HG03460 (cell line): ENCODE measurements at regions not wholly inside any gene's neighbourhood (a gene's known extent, or its start where the extent isn't known, plus 50 kb on each side); places are given as distances from the start of the nearest gene placed in this dataset.
"Not testable (repeated sequence)": the region's sequence is repeated elsewhere in the genome, so short reads cannot be mapped to it uniquely, and the experiment has no call there.

Source experiments
- ATAC-seq: cut with Tn5 transposase; IDR thresholded peaks from one replicate; pipeline ENCODE4 v1.9.1; 2021; ENCODE audit not compliant: unreplicated experiment

DNA sequence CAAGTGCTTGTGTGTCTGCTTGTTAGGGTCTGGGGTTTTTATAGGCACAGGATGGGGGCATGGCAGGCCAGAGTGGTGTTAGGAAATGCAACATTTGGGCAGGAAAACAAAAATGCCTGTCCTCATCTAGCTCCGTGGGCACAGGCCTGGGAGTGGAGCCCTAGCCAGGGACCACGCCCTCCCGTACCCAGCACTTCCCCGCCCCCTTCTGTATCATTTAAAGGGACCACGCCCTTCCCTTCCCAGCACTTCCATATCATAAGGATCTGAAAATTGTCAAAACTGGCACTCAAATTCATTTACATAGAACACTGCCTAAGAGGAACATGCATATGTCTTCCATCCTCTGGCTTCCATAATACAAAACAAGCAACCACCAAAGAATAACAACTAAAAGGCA, 185.8 kb downstream of the B3GLCT start:
- no peak for ATAC-seq

DNA sequence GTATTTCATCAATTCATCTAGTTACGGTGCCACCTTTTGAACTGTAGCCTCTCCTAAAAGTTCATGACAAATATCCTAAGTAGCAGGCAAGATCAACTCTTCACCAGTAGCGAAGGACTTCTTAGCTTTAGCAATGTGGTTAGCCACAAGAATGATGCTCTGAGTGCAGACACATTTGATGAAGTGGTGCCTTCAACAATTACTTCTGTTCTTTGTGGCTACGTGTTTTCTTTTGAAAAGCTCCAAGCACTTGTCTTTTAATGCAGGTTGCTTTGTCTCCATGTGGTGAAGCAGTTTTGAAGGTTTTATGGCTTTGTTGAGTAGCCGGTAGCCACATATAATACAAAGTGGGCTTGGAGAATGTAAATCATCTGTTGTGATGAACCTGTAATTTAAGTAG, 194.7 kb downstream of the B3GLCT start:
- no peak for ATAC-seq

DNA sequence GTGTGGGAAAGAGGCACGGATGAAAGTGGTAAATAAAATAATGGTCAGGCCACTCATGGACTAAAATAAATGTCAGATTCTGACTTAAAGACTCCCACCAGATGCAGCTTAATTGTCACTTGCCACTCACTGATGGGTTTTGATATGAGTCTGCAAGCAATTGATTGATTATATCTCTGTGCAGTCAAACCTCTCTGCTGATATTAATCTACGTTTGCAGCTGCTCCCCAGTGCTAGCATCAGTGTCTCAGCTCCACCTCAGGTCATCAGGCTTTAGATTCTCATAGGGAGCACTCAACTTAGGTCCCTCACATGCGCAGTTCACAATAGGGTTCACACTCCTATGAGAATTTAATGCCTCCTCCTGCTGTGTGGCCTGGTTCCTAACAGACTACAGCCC, 195.3 kb downstream of the B3GLCT start:
- ATAC-seq: no peak

DNA sequence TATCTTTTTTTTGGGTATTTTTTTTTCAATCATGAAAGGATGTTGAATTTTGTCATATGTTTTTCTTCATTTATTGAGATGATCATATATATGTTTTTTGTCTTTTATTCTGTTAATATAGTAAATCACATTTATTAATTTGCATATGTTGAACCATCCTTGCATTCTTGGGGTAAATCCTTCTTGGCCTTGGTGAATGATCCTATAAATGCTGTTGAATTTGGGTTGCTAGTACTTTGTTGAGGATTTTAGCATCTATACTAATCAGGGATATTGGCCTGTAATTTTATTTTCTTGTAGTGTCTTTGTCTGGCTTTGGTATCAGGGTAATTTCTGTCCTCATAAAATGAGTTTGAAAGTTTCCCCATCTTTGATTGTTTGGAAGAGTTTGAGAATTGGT, 199.9 kb downstream of the B3GLCT start:
- no peak for ATAC-seq

DNA sequence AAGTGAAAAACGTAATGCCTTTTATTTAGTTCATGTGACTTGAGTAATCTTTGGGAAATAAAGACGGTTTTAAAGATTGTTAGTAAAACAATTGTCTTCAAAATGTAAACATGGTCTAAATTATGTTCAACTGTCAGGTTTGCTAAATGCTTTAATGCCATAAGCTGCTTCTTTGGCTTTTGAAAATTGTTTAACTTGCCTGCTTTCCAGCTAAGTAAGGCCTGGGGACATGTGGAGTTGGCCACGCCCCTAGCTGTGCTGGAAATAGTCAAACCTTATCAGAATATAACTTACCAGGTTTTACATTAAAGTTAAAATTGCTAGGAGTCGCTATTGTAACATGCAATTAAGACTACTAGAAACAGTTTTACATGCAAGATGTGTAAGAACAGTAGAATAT, 203.9 kb downstream of the B3GLCT start:
- ATAC-seq: not testable (repeated sequence)

DNA sequence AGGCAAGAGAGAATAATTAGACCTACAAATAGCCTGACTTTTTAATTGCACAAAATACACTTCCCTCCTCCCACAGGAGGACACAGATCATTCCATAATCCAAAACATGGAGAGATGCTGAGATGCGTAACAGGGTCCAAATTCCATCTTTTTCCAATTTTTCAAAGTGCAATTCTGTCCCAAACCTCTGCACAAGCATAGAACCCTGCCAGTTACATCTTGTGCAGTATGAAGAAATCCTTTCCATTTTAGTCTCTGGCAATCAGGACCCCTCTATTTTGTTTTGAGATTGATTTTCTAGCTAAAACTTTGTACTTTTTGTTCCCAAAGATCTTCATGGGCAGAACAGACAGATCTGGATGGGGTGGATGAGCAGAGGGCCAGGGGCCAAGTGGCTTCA, 209.2 kb downstream of the B3GLCT start:
- no peak for ATAC-seq

DNA sequence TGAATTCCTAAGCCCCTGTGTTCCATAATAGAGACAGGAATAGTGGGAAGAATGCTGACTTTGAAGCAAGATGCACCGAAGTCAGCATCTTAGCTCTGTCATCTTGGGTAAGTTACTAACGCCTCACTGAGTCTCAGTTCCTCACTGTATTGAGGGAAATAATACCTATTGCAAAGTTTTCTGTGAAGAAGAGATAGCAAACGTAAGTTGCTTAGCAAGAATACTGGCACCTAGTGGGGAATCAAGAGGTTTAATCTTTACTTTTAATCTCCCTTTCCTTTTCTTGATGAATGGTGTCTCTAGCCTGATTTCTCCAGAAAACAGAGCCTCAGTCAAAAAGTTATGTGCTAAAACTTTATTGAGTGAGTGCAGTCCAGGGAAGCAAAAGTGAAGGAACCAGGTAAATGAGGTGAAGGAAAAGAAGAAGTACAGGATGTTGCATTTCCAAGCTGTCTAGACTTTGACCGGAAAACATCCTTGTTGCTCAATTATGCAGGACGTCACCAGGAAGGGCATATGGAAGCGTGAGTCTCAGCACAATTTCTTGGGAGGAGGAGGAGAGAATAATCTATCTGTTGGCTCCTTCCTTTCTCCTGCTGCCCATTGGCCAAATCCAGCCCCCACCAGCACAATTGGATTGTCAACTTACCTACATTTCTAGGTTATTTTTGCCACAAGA, 210.0 kb downstream of the B3GLCT start:
- no peak for ATAC-seq

DNA sequence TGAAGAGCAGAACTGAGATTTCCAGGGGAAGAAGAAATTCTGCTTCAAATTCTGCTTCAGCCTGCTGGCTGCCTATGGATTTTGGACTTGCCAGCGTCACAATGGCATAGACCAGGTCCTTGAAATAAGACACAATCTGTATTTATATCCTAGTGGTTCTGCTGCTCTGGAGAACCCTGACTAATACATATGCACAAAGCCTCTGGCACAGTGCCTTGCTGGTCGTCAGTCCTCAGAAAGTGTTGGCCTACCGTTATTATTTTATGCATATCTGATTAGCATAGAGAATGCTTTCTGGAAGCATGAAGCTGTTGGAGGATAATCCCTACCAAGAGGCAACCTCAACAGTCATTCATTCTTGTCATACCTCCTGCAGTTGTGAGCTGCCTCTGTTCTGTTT, 213.7 kb downstream of the B3GLCT start:
- no peak for ATAC-seq

DNA sequence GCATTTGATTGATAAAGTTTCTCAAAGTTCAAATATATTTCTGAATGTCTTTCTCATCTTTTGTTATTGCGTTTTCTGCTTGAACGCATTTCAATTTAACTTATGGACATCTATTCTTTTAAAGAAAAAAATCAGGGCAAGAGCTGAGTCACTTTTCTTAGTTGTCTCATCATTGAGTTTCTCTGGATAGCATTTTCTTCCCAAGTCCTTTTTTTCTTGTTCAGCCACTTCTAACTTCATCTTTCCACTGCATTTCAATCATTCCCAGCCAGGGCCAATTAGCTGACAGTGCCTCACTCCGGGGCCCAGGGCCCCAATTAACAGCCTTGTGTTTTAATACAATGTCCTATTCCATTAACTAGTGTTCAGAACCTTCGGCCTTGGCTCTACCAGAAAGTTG, 216.3 kb downstream of the B3GLCT start:
- no peak for ATAC-seq

DNA sequence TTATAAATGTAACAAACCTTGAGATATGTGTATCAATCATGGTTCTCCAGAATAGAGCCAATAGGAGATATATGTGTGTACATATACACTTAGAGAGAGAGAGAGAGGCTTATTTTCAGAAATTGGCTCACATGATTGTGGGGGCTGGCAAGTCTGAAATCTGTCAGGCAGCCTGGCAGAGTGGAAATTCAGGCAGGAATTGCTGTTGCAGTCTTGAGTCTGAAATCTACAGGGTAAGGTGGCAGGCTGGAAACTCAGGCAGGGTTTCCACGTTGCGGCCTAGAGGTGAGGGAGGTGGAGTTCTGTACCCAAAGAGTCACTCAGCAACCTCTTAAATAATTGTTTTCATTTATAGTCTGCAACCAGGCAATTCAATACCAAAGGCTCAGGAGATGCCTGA, 218.4 kb downstream of the B3GLCT start:
- ATAC-seq: no peak

DNA sequence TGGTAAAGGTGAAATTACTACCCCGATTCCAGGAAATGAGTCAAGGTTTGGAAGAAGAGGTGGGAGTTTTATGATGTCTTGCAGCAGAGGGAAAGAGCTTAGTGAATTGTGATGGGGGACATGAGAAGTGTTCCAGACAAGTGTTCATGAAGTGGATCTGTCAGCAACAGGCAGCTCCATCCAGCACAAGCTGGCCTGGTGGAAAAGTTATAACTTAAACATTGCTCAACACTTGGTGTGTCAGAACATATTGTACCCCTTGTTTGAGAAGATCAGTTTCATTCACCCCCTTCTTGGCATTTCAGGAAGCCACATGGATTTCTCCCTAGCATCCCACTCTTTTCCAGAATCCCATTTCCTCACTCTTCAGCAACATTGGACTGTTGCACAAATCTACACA, 222.0 kb downstream of the B3GLCT start:
- no peak for ATAC-seq

DNA sequence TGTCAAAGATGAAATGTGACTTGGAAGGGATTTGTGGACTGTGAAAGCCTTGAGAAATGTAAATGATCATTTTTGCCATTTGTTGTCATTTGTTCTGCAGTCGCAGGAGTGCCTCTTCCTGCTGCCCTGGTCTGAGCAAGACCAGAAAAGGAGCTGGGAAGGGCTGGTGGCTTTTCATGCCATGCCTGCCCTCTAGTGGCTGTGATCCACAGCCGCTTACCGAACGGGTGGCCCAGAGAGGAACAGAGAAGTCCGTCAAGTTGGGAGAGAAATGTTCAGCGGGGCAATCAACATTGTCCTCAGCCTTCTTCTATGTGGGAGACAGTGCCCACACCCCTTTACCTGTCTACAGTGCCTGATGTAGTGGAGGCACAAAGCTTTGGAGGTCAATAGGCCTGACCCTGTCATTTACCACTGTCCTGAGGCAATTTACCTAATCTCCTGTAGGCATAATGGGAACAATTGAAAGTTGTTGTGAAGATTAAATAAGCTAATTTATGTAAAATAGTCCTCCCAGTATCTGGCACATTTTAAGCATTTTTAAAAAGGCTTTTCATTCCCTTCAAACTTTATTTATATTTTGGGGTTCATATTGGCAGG, 224.5 kb downstream of the B3GLCT start:
- ATAC-seq: peak; percentile 93

DNA sequence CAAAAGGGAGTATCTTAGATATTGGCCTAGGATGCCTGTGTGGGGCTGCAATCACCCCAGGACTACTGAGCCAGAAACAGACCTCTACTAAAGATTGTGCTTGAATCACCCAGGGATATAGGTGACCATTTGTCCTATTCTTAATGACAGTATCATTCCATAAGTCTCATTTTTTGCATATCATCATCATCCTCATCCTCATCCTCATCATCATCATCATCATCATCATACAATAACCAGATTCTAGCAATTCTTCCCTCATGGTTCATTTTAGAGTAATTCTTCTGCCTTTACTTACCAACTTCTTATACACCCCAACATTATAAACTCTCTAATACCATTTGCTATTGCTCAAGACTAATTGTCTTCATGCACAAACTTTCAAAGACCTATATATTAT, 226.6 kb downstream of the B3GLCT start:
- no peak for ATAC-seq

DNA sequence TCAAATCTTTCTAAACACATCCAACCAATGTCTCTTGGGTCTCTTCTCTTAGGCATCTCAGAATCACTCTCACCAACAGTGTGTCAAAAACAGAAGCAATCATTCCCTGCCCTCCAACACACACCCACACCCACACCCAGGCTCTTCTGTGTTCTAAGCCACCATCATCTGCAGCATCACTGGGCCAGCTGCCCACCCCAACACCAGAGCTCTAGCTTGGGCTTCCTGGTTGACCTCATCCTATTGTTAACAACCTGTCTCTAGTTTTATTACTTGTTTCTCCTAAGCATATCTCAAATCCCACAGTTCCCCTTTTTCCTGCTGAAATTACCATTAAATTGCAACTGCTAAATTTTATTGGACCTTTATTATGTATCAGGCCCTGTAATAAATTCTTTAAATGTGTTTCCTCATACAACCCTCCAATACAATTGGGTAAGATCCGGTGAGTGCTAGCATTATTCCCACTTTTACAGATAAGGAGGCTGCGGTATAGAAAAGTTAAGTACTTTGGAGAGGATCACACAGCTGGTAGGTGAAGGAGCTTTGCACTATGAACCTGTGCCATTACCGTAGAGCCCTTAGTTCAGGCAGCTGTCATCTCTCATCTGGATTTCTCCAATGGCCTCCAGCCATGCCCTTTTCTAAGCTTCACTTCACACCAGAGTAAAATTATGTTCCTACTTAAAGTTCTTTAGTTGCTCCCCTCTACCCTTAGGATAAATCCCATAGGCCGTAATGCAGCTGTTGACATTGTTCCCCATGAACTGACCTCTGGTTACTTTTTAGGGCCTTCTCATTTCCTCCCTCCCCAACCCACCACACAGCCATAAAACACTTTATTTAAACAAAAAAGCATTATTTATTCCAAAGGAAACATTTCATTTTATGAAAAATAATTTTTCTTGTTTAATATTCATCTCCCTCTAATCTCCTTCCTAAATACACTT, 227.7 kb downstream of the B3GLCT start:
- ATAC-seq: no peak

DNA sequence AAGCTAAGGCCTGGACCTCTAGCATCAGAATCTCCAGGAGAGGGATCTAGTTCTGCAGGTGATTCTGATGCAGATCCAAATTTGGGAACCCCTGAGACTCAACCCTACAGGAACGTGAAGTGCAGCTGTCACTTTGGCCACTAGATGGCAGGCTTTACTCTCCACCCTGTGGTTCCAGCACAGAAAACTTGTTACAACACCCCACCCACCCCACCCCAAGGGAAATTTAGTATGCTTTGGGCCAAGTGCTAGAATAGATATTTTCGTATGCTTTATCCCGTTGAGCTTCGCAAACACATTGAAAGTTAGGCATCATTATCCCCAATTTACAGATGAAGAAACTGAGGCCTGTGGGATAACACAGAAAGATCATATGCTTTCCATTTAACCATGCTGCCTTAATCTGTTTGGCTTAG, 232.0 kb downstream of the B3GLCT start:
- peak; percentile 64 for ATAC-seq

DNA sequence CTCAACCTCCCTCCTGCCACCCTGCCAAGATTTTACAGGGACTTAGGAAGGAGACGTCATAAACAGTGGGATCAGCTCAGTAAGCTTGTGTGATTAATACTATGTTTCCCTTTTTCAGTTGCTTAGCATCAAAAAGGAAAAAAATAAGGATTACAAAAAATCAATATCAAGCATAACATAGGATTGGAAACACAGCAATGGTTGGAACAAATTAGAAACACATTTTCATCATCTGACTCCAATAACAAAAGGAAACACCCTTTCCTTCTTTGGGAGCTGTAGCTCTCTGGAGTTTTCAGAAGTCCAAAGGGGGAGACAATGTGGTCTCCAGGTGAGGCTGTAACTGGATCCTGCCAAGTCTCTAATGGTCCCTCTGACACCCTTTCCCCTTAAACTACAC, 233.4 kb downstream of the B3GLCT start:
- no peak for ATAC-seq

DNA sequence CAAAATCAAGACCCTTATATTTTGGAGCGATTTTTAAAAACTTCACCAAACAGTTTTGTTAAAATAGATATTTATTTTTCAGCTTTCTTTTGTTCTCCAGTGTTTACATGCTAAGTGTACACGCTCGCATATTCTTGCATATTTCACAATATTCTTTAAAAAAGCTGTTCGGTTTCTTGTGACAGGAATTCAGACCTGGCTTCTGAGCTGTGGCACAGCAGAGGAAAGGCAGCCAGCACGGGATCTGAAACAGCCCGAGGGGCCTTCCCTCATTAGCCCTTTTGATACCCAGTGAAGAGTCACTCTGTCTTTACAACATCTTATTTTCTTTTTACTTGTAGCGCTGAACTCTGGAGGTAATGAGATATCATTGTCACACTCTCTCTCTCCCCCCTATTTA, 234.0 kb downstream of the B3GLCT start:
- ATAC-seq: no peak

DNA sequence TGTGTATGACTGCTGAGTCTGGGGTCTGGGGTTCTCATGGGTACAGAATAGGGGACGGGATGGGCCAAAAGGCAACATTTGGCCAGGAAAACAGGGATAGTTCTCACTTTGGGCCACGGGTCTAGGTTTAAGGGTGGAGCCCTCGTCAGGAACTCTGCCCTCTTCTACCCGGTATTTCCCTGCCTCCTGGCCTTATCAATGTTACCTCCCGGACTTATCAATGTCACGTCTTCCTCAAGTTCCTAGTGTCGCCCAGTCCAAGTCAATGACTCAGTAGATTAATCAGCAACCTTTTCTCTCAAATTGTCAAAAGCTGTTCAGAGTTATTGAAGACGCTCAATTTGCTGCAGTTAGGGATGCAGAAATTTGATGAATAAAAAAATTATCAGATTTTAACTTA, 234.8 kb downstream of the B3GLCT start:
- ATAC-seq: no peak

DNA sequence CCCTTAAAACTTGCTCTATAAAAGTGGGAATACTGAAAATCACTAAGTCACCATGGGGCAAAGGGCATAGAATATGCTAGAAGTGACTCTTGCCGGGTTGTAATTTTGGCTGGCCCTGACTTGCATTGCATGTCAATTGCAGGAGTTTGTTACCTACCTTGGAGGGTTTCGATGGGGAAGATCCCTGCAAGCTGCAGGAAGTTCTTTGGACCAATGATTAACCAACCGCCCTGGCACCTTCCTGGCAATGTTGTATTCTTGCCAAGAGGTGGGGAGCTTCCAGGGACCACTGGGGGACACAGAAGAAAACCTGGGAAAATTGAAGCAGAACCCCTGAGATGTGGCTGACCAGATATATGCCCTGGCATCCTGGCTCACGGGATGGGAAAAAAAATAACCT, 235.8 kb downstream of the B3GLCT start:
- no peak for ATAC-seq

DNA sequence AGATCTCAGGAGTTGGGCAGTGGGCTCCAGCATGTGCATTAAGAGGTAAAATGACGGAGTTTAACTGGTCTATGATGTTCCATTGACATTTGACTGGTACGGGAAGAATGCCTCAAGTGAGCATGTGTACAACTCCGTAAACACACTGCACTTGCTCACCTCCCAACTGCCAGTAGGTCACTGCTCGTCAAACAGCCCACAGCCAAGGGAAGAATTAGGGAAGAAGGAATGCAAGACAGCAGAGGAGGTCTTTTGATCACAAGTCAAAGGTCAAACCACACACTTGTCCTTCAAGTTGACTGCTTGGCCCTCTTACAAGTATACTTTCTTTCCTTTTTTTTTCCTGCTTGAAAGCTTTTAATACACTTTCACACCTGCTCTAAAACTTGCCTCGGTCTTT, 236.7 kb downstream of the B3GLCT start:
- no peak for ATAC-seq

DNA sequence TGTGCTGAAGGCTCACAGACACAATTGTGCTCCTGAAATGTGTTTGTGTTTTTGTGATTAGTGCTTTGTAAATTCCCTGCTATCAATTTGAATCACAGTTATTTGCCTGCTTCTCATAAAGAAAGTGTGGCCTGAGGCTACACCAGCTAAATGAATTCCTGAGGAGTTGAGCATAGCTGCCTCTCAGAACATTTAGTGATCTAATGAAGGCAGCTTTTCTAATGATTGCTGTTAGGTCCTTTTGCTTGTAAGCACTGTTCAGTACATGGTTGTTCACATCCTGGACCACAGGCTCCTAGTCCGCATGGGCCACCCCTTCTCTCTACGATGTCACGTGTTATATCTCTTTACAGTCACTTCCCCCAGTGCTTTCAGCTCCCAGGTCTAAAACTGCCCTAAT, 238.2 kb downstream of the B3GLCT start:
- ATAC-seq: no peak

DNA sequence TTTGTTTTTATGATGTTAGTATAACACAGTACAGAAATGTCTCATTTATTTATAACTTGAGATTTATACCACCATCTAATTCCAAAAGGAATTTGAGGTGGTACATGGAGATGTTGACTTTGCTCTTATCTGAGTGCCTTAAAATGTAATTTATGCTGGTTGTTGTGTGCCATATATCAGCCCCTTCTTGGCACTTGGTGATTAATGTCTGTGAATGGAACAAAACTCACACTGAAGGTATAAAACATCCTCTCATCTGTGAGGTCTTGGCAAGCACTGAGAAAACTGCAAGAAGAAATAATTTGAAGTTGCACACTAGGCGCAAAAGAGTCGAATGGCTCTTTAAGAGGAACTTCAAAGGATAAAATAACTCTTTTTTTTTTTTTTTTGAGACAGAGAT, 240.4 kb downstream of the B3GLCT start:
- ATAC-seq: no peak
